AG08395 (cell line): ENCODE measurements at regions not wholly inside any gene's neighbourhood (a gene's known extent, or its start where the extent isn't known, plus 50 kb on each side); places are given as distances from the start of the nearest gene placed in this dataset.

Experiments
- DNase-seq: peaks from one replicate; pipeline ENCODE4 v3.0.0; 2012; ENCODE audit warnings: mixed read lengths, low spot score

DNA sequence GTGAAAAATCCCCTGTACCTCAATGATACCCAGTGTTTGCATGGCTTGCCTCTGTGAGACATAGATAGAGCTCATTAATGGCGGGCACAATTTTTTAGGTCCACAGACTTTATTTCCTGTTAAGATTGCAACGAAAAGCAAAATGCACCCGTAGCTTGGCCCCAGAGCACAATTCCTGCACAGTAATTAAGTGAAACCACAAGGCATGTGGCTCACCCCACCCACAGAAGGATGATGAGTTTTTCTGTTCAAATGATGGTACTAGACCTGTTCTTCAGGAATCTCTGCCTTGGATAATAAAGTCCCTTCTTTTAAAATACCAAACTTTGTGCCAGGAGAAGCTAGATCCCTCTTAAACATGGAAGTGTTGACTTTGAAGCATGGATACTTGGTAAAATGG is 738.1 kb downstream of the QKI start:
- DNase-seq, result peak; percentile 18

DNA sequence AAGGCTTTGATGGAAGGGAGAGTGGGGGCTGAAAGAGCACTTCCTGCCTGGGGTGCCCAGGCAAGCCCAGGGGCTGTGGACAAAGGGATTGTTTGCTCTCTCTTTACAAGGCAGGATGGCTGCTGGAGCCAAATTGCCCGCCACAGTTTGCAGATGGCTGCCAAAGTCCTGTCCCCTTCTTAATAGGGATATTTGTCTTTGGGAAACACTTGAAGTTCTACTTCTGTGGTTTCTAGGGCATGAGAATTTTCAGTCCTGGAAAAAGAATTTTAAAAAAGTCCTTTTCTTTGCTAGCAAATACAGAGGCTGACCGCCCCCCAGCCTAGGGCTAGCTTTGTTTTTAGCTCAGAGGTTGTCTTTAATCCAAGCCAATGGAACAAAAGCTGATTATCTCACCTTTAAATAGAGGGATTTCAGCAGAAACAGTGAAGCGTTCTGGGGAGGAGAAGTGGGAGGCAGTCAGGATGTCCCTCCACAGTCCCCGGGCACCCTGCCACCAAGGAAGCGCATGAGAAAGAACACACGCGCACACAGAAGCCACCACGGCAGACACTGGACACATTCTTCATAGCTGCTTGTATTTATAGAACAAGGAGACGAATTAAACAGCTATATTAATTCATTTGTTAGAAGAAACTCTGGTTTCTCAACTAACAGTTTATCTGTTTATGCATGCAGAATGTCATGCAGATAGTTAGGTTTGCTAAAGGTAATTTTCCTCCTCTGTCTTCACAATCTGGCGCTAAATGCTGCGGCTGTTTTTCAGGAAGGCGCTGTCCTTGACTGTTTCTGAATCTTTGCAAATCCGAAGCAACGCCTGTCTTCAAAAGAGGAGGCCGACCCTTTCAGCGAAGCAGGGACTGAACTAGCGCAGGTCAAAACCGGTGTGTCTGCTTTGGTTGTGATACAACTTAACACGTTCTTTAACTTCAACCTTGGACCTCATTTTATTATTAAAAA is 736.9 kb downstream of the QKI start:
- DNase-seq, result no peak

DNA sequence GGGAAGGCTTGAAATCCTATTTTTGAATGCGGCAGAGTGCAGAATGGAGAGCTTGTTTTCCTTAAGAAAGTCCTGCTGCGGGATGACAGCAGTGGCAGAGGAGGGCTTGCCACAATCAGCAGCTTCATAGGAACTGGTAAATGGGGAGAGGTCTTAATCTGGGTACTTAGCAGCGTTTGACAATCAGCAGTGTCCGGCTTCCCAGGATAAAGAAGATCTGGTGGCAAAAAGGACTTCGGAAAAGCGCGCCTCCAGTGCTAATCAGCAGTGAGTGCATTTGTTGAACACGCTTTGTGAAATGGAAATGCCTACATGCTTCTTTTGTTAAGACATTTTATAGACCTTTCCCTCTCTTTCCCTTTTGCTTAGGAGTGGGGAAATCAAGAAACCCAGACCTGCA is 735.7 kb downstream of the QKI start:
- DNase-seq, result no peak

DNA sequence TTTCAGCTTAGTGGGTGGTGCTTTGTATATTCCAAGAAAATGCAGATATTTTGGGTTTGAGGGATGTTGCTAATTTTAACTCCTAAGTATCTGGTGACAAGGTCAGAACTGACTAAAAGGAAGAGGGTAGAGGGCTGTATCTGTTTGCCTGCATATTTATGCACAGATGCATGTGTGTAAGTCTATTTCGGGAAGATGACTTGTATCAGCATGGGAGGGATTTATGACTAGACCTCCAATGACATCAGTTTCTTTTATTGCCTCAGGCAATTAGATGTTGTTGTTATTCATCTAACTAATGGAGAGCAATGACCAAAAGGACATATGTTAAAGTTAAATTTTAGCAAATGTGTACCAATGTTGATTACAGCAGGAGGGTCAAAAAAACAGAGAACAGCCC is 734.3 kb downstream of the QKI start:
- peak; percentile 30 for DNase-seq

DNA sequence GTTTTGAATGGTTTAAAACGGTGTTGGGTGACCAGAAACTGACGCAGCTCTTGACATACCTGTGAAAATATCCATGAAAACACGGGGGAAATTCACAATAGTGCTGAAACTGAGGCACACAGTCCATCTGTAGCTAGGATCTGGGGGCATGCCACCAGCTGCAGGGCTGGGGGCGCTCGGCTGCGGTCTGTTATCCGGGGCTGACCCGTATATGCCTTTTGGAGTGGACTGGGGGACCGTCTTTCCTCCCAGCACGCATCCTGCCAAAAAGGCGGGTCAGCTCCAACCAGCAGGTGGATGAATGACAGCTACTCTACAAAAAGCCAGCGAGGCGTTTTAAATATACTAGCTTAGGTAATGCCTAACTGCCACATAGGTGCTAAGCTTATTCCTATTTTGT is 729.8 kb downstream of the QKI start:
- no peak for DNase-seq

DNA sequence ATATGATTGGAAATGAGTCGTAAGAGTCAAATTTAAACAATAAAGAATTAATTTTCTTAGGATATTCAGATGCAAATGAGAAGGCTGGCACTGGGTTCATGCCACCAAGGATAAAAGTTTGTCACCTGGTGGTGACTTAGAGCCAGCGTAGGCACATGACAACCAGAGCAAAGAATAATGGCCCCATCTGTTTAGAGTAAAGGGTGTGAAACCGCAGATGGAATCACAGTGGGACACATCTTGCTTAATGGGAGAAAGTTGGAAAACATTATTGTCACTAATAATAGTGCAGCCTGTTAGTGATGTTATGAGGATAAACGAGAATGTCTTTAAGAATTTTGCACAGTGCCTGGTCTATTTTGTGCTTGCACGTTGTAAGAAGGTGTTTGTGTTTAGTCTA is 727.8 kb downstream of the QKI start:
- DNase-seq, result no peak

DNA sequence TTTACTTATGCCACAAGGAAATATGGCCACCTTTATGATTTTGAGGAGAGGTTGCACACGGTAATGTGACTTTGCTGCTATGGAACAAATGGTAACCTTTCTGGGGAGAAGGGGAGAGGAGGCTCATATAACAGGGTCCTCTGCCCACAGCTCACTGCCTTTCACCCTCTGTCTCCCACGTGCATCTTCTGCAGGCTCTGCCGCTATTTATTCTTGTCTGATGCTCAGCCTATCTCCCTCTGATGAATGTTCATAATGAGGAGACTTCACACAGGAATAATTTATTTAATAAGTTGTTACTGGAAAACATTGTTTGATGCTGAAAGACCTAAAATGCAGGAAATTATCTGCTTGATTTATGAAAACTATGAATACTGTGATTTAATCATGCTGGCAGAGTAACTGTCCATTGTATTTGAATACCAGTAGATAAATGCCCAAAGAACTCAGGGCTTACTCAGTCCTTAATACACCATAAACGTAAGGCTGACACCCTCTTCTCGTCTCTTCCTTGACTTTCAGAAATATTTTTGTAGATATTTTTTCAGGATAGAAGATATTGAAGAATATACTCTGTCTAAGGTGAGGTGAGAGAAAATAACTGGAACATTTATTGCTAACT is 721.1 kb downstream of the QKI start:
- no peak for DNase-seq

DNA sequence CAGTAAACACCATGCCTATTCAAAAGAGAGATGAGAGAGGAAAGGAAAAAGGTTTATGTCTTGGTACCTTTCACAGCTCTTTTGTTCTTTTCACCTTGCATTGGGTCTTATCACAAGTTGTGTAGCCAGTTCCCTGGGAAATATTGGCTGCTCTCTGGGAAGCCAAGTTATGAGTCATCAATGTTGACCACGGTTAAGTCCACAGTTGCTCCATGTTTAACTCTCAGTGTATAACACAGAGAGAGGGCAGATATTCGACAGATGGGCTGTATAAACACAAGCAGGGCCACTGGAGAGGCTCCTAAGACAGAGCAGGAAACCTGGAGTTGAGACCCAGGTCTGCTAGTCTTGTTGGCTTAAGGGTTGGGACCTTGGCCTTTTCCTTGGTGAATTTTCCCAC is 718.6 kb downstream of the QKI start:
- DNase-seq, result no peak

DNA sequence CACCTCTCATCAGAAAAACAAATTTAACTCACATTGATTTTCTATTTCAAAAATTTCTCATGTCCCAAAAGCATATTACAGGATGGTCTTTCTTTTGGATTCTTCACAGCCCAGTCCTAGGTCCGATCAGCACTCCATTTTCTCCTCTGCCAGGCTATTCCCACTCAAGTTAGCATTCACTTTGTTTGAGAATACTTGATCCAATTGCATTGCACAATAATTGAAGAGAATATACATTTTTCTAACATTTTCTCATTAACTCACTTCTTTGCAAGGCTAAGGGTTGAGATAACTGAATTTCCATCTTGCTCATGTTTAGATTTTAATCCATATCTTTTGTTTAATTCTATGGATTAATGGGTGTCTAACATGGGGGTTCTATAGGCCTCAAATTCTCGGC is 716.1 kb downstream of the QKI start:
- no peak for DNase-seq

DNA sequence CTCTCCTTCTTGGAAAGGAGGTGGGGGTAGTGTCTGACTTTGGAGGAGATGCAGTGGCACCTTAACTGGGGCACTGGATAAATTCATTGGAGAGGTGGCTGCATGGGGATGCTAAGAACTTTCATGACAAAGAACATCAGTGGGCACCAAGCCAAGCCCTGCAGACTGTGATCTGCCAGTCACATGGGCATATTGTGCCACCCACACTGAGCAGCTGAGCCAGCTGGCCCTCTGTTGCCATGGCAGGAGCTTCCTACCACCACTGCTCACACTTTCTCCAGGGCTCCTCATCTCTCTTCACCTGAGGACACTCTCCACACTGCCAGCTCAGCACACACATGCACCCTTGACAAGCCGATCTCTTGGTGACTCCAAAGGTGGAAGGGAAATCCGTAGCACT is 715.6 kb downstream of the QKI start:
- no peak for DNase-seq

DNA sequence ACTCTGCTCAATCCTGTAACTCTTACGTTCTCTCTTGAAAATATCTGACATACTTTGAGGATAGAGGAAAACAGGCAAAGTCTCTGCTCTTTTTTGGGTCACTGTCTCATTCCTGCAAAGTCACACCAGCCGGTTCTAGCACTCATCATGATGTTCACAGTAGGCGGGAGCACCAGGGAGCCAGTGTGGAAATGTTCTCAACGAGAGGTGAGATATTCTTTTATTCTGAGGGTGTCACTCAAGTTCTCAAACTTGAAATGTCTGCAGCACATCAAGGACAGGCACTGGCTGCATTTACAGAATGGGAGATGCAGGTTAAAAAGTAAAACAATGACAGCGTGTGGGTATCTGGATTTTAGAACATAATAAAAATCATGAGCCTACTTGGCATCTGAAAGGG is 714.7 kb downstream of the QKI start:
- DNase-seq, result no peak

DNA sequence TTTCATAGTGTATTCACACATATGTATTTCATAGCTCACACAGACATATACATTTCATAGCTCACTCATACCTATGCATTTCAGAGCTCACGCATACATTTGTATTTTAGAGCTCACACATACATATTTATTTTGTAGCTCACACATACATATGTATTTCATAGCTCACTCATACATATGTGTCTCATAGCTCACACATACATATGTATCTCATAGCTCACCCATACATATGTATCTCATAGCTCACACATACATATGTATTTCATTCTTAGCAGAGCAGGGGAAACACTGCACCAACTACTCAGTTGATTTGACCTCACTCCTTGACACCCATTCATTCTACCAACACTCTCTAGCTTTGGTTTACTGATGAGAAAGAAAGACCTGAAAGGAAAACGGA is 713.6 kb downstream of the QKI start:
- no peak for DNase-seq

DNA sequence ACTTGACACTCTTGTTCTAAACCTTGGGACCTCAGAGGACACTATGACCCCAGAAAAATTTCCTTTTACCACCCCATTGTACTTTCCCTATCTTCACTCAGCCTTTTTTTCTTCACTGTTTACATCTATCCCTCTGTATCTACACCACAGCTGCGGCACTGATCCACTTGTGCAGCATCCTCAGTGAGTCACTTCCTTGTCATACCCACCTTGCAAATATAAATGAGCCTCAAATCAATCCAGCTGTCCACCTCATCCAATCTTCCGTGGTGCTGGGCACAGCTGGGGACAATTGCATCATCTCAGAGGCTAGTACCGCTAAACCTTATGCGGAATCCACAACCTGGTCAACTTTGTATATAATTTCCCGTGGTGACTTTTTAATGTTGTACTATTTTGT is 710.5 kb downstream of the QKI start:
- no peak for DNase-seq

DNA sequence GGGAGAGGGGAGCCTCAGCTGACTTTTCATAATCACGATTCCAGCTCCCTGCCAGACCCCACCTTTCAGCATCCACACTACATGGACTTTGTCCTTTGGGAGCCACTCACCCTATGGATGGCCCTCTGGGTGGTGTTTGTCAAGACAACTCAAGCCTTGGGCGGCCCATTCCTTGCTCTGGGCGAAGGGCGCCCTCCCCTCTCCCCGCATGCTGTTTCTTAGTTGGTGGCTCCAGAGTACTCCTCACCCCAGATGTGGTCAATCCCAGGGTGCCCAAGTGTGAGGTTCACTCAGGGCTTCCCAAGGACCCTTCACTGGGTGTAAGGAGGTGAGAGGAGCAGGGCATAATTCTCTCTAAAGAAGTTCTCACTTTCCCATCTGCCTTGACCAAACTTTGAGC is 710.0 kb downstream of the QKI start:
- no peak for DNase-seq

DNA sequence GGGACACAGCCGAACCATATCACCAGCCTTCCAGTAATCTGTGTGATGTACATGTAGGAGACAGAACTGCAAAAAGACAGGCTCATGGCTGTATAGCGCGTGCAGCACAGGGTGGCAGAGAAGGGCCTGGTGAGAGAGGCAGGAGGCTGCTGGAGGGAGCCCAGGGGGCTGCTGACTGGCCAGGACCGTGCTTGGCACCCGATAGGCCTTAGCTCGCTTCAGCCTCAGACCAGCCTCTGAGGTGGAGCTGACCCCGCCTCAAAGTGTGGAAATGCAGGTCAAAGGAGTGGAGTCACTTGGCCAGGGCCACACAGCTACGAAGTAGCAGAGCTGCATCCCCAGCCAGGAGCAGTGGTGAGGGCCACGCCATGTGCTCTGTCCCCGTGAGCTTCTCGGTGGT is 707.6 kb downstream of the QKI start:
- no peak for DNase-seq

DNA sequence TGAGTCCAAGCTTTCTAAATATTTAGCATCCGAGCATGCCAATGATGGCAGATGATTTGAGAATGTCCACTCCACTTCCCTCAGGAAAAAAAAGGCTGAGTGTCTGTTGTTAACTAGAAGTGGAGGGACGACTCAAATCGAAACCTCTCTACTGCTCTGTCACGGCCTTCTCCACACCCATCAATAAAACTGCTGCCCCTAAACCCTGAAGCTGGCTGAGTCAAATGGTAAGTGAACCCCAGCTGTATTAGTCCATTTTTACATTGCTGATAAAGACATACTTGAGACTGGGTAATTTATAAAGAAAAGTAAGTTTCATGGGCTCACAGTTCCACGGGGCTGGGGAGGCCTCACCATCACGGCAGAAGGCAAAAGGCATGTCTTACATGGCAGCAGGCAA is 707.0 kb downstream of the QKI start:
- no peak for DNase-seq

DNA sequence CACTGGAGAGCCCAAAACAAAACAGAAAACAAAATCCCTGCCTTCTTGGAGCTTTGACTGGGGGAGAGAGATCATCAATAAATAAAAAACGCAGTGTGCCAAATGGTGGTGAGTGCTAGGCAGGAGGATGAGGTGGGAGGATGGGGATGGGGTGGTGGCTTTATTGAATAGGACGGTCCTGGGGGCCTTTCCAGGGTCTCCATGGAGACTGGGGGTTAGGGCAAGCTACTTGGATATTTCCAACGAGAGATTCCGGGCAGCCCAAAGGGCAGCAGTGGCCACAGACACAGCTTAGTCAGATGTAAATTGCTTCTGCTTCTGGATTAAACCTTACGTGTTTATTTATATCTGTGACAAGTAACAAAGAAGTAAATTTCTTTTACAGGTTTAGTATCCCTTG is 700.1 kb downstream of the QKI start:
- no peak for DNase-seq

DNA sequence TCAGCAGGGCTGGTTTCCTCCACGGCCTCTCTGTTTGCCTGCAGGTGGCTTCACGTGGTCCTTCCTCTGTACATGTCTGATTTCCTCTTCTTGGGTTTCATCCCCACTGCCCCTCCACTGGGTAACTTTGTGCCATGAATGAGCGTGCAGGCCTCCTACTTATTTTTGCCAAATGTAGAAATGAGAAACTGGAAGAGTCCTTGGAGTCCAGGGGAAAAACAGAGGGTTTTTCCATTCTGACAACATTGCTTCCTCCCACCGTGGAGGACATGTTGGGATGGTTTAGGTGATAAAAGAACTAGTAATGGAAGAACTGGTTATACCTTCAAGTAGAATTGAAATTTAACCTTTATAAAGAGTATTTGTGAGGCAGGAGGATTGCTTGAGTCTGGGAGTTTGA is 699.5 kb downstream of the QKI start:
- no peak for DNase-seq

DNA sequence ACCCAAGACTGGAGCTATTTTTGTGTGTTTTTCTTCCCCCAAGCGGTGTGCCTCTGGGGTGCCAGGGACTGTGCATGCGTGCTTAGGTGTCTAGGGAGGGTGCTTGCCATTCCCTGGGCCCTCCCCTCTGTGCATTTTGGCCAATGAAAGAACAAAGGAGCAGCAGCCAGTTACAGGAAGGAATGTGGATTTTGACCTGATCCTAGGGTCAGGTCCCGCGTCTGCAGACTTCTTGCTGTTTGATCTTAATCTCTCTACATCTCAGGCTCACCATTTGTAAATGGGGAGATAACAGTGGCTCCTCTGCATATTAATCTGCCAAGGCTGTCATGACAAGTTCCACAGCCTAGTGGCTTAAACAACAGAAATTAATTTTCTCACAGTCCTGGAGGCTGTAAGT is 699.1 kb downstream of the QKI start:
- no peak for DNase-seq

DNA sequence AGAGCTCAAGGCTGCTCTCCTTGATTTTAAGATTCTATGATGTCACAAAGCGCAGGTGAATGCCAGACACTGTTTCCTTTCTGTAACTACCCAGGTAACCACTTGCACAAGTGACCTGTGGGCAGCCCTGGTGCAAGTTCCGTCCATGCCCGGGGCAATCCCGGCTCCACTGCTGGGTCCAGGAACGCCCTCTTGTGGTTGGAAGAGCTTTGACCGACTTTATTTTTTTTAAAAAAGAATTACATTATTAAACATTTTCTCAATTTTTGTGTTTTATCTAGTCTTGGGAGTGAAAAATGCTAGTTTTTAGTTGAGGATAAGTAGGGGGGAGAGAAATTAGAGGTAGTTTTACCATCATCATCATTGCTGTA is 695.2 kb downstream of the QKI start:
- peak; percentile 23 for DNase-seq

DNA sequence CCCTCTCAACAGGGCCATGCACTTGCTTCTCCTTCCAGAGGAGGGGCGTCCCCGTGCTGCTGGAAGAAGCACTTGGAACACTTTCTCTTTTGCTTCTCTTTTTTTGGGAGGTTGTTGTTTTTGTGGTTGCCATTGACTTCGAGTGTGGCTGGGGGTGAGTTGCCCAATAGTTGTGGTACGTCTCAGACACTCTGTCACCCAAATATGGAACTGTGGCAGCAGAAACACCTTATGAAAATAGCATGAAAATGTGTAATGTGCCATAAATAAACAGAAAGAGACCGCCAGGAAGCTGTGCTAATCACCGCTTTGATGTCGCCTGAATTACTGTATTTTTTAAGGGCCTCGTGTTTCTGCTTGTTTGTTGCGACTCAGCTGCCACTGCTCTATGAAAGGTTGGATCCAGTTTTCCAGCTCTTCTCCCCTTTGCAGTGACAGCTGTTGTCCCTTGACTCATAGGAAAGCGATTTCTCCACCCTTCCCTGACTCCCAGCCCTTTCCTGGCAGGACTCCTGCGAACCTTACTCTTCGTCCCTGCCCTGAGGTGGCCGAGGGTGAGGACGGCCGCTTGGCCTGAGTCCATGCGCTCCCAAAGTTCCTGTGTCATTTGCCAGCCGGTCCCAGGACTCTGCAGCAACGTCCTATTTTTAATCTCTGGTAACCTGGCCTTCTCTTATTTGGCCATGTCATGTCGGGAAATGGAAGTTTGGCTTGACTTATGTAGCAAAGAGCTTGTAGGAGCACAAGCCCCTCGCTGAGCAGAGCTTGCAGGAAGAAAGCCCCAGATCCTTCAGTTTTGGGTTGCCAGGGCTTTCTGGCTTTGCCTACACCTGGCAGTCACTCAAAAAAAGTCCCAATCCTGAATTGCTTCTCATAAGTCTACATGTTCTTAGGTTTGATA is 694.6 kb downstream of the QKI start:
- DNase-seq, result peak; percentile 72

DNA sequence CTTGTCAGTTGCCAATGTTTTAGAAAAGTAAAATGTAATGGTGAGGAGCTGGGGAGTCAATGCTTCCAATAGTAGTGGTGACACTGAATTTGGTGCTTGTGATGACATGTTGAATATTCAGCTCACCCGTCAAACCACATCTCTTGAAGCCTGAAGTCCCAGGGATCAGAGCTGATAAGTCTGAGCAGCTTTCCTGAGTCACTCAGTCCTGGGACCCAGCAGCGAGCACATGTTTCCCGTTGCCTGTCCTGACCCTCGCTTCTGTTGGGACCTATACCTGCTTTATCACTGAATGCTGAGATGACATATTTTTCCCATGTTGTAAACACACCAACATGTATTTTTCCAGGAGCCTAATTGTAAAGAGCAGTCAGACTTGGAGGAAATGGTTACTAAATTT is 693.6 kb downstream of the QKI start:
- no peak for DNase-seq
